HepG2 (cell line): ENCODE measurements at regions not wholly inside any gene's neighbourhood (a gene's known extent, or its start where the extent isn't known, plus 50 kb on each side); places are given as distances from the start of the nearest gene placed in this dataset.

ENCODE experiments used
- ARID2 ChIP-seq: sonication (generic); formaldehyde crosslinking; IDR thresholded peaks from 2 replicates; pipeline ENCODE4 v1.8.1; 2022; ENCODE audit warnings: mild to moderate bottlenecking, missing genetic modification reagents, borderline replicate concordance
- ETV6 ChIP-seq: sonication (generic); formaldehyde crosslinking; conservative IDR thresholded peaks from 2 replicates; pipeline ENCODE4 v1.4.0; 2020; ENCODE audit warnings: missing genetic modification reagents
- JUND ChIP-seq: sonication (generic); formaldehyde crosslinking; IDR thresholded peaks from 2 replicates; pipeline ENCODE4 v1.8.0; 2022; ENCODE audit warnings: mild to moderate bottlenecking, missing genetic modification reagents
- KDM1A ChIP-seq: IDR thresholded peaks from 2 replicates; pipeline ENCODE4 v1.6.1; 2016; ENCODE audit warnings: missing compliant biosample characterization
- MAZ ChIP-seq, 2 experiments: sonication (generic) in 1 of 2; formaldehyde crosslinking in 1 of 2; IDR thresholded peaks; 2 replicates each; pipeline versions ENCODE4 v1.5.0 to v1.6.1; 2012 to 2020; ENCODE audit warnings: low read depth in 2 of 2, mild to moderate bottlenecking in 2 of 2, borderline replicate concordance in 1 of 2, improper control_type of control experiment in 1 of 2, low read length in 1 of 2, missing genetic modification reagents in 1 of 2, moderate library complexity in 1 of 2
- REL ChIP-seq: sonication (generic); formaldehyde crosslinking; conservative IDR thresholded peaks from 2 replicates; pipeline ENCODE4 v1.8.0; 2022; ENCODE audit warnings: mild to moderate bottlenecking, missing genetic modification reagents, moderate library complexity
- SIN3B ChIP-seq: fragments of 150-350 bp; IDR thresholded peaks from 2 replicates; pipeline ENCODE4 v1.6.1; 2014; ENCODE audit warnings: low read length
- ZNF121 ChIP-seq: sonication (generic); formaldehyde crosslinking; IDR thresholded peaks from 2 replicates; pipeline ENCODE4 v1.5.0; 2020; ENCODE audit warnings: mild to moderate bottlenecking, missing genetic modification reagents
- TF ChIP-seq, protein P1 (sequence below): sonication (generic); formaldehyde crosslinking; IDR thresholded peaks from 2 replicates; pipeline ENCODE4 v1.8.0; 2022; ENCODE audit warnings: mild to moderate bottlenecking, missing genetic modification reagents, borderline replicate concordance
- TF ChIP-seq, protein P2 (sequence below): sonication (generic); formaldehyde crosslinking; IDR thresholded peaks from 2 replicates; pipeline ENCODE4 v1.5.0; 2020; ENCODE audit warnings: mild to moderate bottlenecking, missing genetic modification reagents, moderate library complexity
- TF ChIP-seq, protein P3 (sequence below): sonication (generic); formaldehyde crosslinking; IDR thresholded peaks from 2 replicates; pipeline ENCODE4 v1.4.0; 2020; ENCODE audit warnings: low read depth, missing genetic modification reagents
- TF ChIP-seq, protein P4 (sequence below): sonication (generic); formaldehyde crosslinking; IDR thresholded peaks from 2 replicates; pipeline ENCODE4 v1.4.0; 2020; ENCODE audit warnings: missing genetic modification reagents, borderline replicate concordance

DNA sequence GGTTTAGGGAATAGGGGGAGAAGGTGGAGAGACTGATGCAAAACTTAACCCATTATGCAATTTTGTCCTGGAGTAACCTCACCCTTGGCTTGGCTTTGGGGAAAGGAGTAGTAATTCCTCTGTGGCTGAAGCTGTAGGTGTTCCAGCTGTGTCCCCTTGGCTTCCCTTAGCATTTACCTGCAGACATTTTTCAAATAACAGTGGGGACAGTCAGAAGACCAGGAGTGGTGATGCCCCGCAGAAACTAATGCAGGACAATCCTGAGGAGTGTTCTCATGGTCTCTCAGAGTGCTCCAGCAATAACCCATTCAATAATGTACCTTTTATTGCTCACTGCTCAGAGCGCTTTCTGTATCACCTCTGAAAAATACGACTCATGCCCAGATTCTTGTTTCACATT is 282.1 kb downstream of the ZEB1 start:
- TF ChIP-seq, protein P1, sequence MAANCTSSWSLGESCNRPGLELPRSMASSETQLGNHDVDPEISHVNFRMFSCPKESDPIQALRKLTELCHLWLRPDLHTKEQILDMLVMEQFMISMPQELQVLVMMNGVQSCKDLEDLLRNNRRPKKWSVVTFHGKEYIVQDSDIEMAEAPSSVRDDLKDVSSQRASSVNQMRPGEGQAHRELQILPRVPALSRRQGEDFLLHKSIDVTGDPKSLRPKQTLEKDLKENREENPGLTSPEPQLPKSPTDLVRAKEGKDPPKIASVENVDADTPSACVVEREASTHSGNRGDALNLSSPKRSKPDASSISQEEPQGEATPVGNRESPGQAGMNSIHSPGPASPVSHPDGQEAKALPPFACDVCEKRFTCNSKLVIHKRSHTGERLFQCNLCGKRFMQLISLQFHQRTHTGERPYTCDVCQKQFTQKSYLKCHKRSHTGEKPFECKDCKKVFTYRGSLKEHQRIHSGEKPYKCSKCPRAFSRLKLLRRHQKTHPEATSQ = no peak
- TF ChIP-seq REL (no peak), ZNF121 (CRISPR knock-in tag) (no peak), ETV6 (no peak), MAZ (IDR thresholded peaks at IDR 0.05; ENCODE audit: borderline replicate concordance, low read depth, low read length) (no peak), MAZ (CRISPR knock-in tag; IDR thresholded peaks at IDR 0.05; ENCODE audit: low read depth) (no peak), ARID2 (CRISPR knock-in tag) (no peak), KDM1A (CRISPR knock-in tag) (no peak), SIN3B (no peak), JUND (no peak)
- TF ChIP-seq, protein P2, sequence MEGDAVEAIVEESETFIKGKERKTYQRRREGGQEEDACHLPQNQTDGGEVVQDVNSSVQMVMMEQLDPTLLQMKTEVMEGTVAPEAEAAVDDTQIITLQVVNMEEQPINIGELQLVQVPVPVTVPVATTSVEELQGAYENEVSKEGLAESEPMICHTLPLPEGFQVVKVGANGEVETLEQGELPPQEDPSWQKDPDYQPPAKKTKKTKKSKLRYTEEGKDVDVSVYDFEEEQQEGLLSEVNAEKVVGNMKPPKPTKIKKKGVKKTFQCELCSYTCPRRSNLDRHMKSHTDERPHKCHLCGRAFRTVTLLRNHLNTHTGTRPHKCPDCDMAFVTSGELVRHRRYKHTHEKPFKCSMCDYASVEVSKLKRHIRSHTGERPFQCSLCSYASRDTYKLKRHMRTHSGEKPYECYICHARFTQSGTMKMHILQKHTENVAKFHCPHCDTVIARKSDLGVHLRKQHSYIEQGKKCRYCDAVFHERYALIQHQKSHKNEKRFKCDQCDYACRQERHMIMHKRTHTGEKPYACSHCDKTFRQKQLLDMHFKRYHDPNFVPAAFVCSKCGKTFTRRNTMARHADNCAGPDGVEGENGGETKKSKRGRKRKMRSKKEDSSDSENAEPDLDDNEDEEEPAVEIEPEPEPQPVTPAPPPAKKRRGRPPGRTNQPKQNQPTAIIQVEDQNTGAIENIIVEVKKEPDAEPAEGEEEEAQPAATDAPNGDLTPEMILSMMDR (CRISPR knock-in tag) = no peak
- TF ChIP-seq, protein P3, sequence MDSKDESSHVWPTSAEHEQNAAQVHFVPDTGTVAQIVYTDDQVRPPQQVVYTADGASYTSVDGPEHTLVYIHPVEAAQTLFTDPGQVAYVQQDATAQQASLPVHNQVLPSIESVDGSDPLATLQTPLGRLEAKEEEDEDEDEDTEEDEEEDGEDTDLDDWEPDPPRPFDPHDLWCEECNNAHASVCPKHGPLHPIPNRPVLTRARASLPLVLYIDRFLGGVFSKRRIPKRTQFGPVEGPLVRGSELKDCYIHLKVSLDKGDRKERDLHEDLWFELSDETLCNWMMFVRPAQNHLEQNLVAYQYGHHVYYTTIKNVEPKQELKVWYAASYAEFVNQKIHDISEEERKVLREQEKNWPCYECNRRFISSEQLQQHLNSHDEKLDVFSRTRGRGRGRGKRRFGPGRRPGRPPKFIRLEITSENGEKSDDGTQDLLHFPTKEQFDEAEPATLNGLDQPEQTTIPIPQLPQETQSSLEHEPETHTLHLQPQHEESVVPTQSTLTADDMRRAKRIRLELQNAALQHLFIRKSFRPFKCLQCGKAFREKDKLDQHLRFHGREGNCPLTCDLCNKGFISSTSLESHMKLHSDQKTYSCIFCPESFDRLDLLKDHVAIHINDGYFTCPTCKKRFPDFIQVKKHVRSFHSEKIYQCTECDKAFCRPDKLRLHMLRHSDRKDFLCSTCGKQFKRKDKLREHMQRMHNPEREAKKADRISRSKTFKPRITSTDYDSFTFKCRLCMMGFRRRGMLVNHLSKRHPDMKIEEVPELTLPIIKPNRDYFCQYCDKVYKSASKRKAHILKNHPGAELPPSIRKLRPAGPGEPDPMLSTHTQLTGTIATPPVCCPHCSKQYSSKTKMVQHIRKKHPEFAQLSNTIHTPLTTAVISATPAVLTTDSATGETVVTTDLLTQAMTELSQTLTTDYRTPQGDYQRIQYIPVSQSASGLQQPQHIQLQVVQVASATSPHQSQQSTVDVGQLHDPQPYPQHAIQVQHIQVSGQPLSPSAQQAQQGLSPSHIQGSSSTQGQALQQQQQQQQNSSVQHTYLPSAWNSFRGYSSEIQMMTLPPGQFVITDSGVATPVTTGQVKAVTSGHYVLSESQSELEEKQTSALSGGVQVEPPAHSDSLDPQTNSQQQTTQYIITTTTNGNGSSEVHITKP (CRISPR knock-in tag) = no peak
- TF ChIP-seq, protein P4, sequence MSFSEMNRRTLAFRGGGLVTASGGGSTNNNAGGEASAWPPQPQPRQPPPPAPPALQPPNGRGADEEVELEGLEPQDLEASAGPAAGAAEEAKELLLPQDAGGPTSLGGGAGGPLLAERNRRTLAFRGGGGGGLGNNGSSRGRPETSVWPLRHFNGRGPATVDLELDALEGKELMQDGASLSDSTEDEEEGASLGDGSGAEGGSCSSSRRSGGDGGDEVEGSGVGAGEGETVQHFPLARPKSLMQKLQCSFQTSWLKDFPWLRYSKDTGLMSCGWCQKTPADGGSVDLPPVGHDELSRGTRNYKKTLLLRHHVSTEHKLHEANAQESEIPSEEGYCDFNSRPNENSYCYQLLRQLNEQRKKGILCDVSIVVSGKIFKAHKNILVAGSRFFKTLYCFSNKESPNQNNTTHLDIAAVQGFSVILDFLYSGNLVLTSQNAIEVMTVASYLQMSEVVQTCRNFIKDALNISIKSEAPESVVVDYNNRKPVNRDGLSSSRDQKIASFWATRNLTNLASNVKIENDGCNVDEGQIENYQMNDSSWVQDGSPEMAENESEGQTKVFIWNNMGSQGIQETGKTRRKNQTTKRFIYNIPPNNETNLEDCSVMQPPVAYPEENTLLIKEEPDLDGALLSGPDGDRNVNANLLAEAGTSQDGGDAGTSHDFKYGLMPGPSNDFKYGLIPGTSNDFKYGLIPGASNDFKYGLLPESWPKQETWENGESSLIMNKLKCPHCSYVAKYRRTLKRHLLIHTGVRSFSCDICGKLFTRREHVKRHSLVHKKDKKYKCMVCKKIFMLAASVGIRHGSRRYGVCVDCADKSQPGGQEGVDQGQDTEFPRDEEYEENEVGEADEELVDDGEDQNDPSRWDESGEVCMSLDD (CRISPR knock-in tag) = no peak
